Esophagus muscularis mucosa (tissue), 4 donors: ENCODE measurements at regions not wholly inside any gene's neighbourhood (a gene's known extent, or its start where the extent isn't known, plus 50 kb on each side); places are given as distances from the start of the nearest gene placed in this dataset.

Experiments used
- DNase-seq: peaks from one replicate; pipeline ENCODE4 v3.0.0-alpha.2; 2017; ENCODE audit errors: extremely low spot score
- H3K27ac ChIP-seq, 4 donors: fragments of 200-600 bp; sonication (generic); replicated peaks in 1 of 4; 1 replicate in 3 of 4; 2 replicates in 1 of 4; pipeline ENCODE4 v1.5.1; 2016 to 2019; ENCODE audit warnings: mild to moderate bottlenecking in 1 of 4
- H3K27me3 ChIP-seq, 4 donors: fragments of 200-600 bp; sonication (generic); one replicate each; pipeline versions ENCODE4 v1.5.1 to v1.6.0; 2016 to 2019
- H3K36me3 ChIP-seq, 4 donors: fragments of 200-600 bp; sonication (generic); one replicate each; pipeline ENCODE4 v1.5.1; 2016 to 2019
- H3K4me1 ChIP-seq, 4 donors: fragments of 200-600 bp; sonication (generic); one replicate each; pipeline ENCODE4 v1.5.1; 2016 to 2019
- H3K4me3 ChIP-seq, 4 donors: fragments of 200-600 bp; sonication (generic); 1 replicate in 2 of 4; 2 replicates in 2 of 4; pipeline ENCODE4 v1.5.1; 2016 to 2019; ENCODE audit warnings: mild to moderate bottlenecking in 4 of 4, moderate library complexity in 1 of 4
- H3K9me3 ChIP-seq, 4 donors: fragments of 200-600 bp; sonication (generic); 1 replicate in 3 of 4; 2 replicates in 1 of 4; pipeline ENCODE4 v1.5.1; 2016 to 2019
- CTCF ChIP-seq, 3 experiments: fragments of 200-600 bp in 2 of 3; fragments of 450-650 bp in 1 of 3; sonication (generic) in 2 of 3; IDR thresholded peaks; one replicate each; pipeline ENCODE4 v1.5.1; 2017 to 2019; ENCODE audit warnings: antibody characterized with exemption in 3 of 3, mild to moderate bottlenecking in 2 of 3, moderate library complexity in 1 of 3
- EP300 ChIP-seq: sonication (generic); formaldehyde crosslinking; IDR thresholded peaks from one replicate; pipeline ENCODE4 v1.6.1; 2017; ENCODE audit warnings: antibody characterized with exemption
- POLR2A ChIP-seq: fragments of 450-650 bp; IDR thresholded peaks from one replicate; pipeline ENCODE4 v1.6.1; 2017; ENCODE audit warnings: antibody characterized with exemption, moderate library complexity, mild to moderate bottlenecking, low read depth
- POLR2AphosphoS5 ChIP-seq, 2 donors: sonication (generic); formaldehyde crosslinking; IDR thresholded peaks; one replicate each; pipeline ENCODE4 v1.6.1; 2017; ENCODE audit warnings: antibody characterized with exemption in 2 of 2
- WGBS: methylation state at CpG from one replicate; pipeline ENCODE4 v1.1.5; 2018; 5-methylcytosine and 5-hydroxymethylcytosine counted together
- intact Hi-C: fragments of 100-400 bp; cut with DNase I; formaldehyde crosslinking; loops from one replicate; pipeline ENCODE4 v1.15.1; 2023

GRCh38 chr12:46617167-46617566 is 208.6 kb downstream of the SLC38A4 start:
- WGBS = 36% methylated on average over 4 of the region's 4 CpGs
- Histone ChIP-seq H3K4me1 (peaks cover 0 to 17% (median 13%) of the 10 kb centered on the region in 4 donors), H3K27me3 (no peaks in the 10 kb centered on the region), H3K4me3 (no peak overlapping the region), H3K36me3 (no peaks in the 10 kb centered on the region), H3K27ac (peak overlapping the region; percentile 46 to 74 (median 60)), H3K9me3 (peaks cover 0 to 6% (median 0%) of the 10 kb centered on the region in 4 donors)
- intact Hi-C loops = loop anchor here (5.0 kb wide), 1 partner anchor 235 kb away; no protein-coding TSS in a partner anchor
- TF ChIP-seq EP300 (peak; percentile 72), POLR2AphosphoS5 (IDR thresholded peaks at IDR 0.05) (peak; percentile 81 to 83), POLR2A (no peak)
- DNase-seq = no peak

- WGBS = 100% methylated on average over 3 of the region's 3 CpGs
- no peak for DNase-seq
- Histone ChIP-seq H3K4me1 (peaks cover 10 to 21% (median 13%) of the 10 kb centered on the region in 4 donors), H3K27ac (no peak overlapping the region), H3K27me3 (no peaks in the 10 kb centered on the region), H3K9me3 (no peaks in the 10 kb centered on the region), H3K36me3 (no peaks in the 10 kb centered on the region), H3K4me3 (no peak overlapping the region)
- TF ChIP-seq CTCF (IDR thresholded peaks at IDR 0.05) (no peak), POLR2AphosphoS5 (IDR thresholded peaks at IDR 0.05) (no peak), EP300 (no peak), POLR2A (no peak)
- intact Hi-C loops = no loop called here
Measured at GRCh38 chr12:46610754-46611153, 215.0 kb downstream of the SLC38A4 start.

GRCh38 chr12:46609674-46610073 is 216.1 kb downstream of the SLC38A4 start:
- no peaks in the 10 kb centered on the region for H3K27me3 ChIP-seq
- H3K4me3 ChIP-seq = no peak overlapping the region
- peaks cover 10 to 21% (median 13%) of the 10 kb centered on the region in 4 donors for H3K4me1 ChIP-seq
- intact Hi-C loops = no loop called here
- DNase-seq = no peak
- no peaks in the 10 kb centered on the region for H3K36me3 ChIP-seq
- peak overlapping the region in 1 of 4 donors; percentile 55 for H3K27ac ChIP-seq
- WGBS = 94% methylated on average over 2 of the region's 2 CpGs
- no peak for TF ChIP-seq CTCF (IDR thresholded peaks at IDR 0.05)
- TF ChIP-seq POLR2AphosphoS5 (IDR thresholded peaks at IDR 0.05) = no peak
- no peak for TF ChIP-seq POLR2A
- TF ChIP-seq EP300 = no peak
- H3K9me3 ChIP-seq = no peaks in the 10 kb centered on the region

- TF ChIP-seq CTCF (IDR thresholded peaks at IDR 0.05) (no peak), EP300 (no peak), POLR2AphosphoS5 (IDR thresholded peaks at IDR 0.05) (no peak), POLR2A (no peak)
- no peaks in the 10 kb centered on the region for H3K27me3 ChIP-seq
- WGBS = 61% methylated on average over 1 of the region's 1 CpG
- DNase-seq = no peak
- no peaks in the 10 kb centered on the region for H3K36me3 ChIP-seq
- H3K4me1 ChIP-seq = peaks cover 10 to 21% (median 13%) of the 10 kb centered on the region in 4 donors
- intact Hi-C loops = no loop called here
- H3K27ac ChIP-seq = peak overlapping the region; percentile 21 to 55 (median 50)
- no peak overlapping the region for H3K4me3 ChIP-seq
- no peaks in the 10 kb centered on the region for H3K9me3 ChIP-seq
Measured at GRCh38 chr12:46609273-46609623, 216.5 kb downstream of the SLC38A4 start.

GRCh38 chr12:46608431-46609272 is 217.1 kb downstream of the SLC38A4 start:
- WGBS = 65% methylated on average over 1 of the region's 1 CpG
- Histone ChIP-seq H3K36me3 (no peaks in the 10 kb centered on the region), H3K27ac (peak overlapping the region; percentile 21 to 55 (median 50)), H3K27me3 (no peaks in the 10 kb centered on the region), H3K9me3 (no peaks in the 10 kb centered on the region), H3K4me1 (peaks cover 10 to 21% (median 13%) of the 10 kb centered on the region in 4 donors), H3K4me3 (no peak overlapping the region)
- TF ChIP-seq CTCF (IDR thresholded peaks at IDR 0.05) = no peak
- TF ChIP-seq POLR2A = no peak
- no peak for TF ChIP-seq EP300
- no peak for TF ChIP-seq POLR2AphosphoS5 (IDR thresholded peaks at IDR 0.05)
- no peak for DNase-seq
- intact Hi-C loops = no loop called here
